Putamen (tissue), 1 donor: ENCODE measurements at regions not wholly inside any gene's neighbourhood (a gene's known extent, or its start where the extent isn't known, plus 50 kb on each side); places are given as distances from the start of the nearest gene placed in this dataset.
"Not testable (repeated sequence)": the region's sequence is repeated elsewhere in the genome, so short reads cannot be mapped to it uniquely, and the experiment has no call there.

Source experiments
- DNase-seq: peaks from one replicate; pipeline ENCODE4 v3.0.0-alpha.2; 2016; ENCODE audit warnings: low spot score

DNA sequence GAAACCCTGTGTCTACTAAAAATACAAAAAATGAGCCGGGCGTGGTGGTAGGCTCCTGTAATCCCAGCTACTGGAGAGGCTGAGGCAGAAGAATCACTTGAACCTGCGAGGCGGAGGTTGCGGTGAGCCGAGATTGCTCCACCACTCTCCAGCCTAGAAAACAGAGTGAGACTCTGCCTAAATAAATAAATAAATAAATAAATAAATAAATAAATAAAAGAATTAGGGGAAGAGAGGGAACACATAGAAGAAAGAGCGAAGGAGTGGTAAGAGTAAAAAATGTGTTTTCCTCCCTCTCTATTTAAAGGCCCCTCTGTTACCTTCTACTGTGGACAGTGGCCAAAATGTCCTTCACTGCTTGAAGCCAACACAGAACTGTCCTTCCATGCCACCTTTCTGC is 103.9 kb upstream of the SOX21 start:
- no peak for DNase-seq

DNA sequence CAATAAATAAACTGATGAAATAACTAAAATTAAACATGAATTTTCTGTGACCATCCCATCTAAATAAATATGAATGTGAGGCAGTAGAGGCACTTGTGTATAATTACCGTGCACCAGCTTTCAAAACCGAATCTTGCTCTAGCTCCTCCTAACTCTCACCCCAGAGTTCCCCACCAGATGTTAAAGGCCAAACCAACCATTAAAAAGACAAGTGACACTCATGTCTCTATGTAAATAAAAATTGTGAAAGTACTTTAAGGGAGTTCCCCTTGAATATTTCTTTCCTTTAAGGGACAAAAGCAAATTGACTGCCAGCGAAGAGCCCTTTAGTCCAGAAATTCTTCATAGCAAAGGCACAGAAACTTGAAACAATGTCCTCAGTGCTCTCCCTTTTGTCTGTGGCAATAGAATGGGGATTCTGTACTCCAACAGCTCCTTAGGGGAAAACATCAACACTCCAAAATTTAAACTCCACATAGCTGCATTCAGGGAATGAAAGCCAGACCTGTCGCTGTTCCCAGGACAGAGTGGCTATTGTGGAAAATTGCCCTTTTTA is 101.7 kb upstream of the SOX21 start:
- no peak for DNase-seq

DNA sequence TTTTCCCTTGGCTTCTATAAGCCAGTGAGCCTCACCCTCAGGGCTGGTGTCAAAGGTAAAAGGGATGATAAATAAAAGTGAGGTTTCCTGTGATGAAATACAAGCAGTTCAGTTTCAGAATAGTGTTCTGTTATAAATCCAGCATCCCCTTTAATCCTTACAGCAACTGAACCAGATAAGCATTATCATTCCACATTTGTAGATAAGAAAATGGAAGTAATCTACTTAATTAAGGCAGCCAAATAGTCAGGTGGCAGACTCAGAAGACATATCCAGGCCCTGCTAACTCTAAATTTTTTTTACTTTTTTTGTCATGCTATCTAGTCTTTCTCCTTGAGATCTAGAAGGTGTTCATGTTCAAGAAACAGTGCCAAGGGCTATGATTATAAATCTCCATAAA is 99.4 kb upstream of the SOX21 start:
- DNase-seq = no peak

DNA sequence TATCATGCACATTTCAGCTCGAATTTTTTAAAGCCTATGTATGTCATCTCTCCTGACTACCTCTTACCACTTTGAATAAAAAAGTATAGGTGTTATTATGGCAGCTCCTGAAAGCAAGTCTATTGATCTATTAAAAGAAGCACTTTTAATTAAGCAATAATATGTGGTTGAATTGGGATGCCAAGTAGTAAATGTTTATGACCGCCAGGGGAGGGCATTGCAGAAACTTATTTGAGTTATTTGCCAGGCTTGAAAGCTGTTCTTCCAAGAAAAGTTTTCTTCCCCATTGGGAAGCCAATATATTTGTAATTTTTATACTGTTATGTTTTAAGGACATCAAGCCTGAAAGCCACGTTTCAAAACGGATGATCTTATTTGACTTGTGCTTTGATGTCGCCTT is 88.1 kb upstream of the SOX21 start:
- no peak for DNase-seq

- no peak for DNase-seq
These were observed 87.0 kb upstream of the SOX21 start for GRCh38 chr13:94799299-94799698.

GRCh38 chr13:94798738-94799137 is 86.4 kb upstream of the SOX21 start:
- DNase-seq = no peak

DNA sequence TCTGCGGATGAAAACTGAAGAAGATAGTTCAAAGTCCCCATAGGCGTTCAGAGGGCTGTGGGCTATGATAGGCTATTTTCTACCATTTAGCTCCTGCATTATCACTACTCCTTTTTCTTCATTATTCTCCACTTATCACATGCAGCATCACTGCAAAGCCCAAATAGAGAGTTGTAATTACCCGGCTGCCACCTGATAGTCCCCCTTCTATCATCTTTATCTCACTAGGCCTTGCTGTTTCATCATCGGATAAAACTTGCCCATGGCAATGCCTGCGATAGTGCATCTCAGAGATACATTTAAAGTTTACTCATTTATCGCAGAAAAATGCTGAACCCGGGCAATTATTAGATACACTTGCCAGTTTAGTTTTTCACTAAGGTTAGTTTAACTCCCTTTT is 82.9 kb upstream of the SOX21 start:
- DNase-seq = no peak

GRCh38 chr13:94786246-94786645 is 73.9 kb upstream of the SOX21 start:
- not testable (repeated sequence) for DNase-seq

GRCh38 chr13:94784066-94784465 is 71.7 kb upstream of the SOX21 start:
- no peak for DNase-seq

DNA sequence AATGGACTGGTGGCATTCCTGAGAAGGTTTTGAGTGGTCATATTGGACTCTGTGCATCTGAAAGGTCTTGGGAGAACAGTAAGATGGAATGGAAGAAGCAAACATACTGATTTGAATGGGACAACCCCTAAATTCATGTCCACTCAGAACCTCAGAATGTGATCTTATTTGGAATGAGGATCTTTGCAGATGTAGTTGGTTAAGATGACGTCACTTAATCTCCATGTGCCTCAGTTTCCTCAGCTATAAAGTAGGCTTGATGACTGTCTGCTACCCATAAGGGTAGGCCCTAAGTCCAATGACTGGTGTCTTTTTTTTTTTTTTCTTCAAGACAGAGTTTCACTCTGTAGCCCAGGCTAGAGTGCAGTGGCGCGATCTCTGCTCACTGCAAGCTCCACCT is 71.1 kb upstream of the SOX21 start:
- DNase-seq = no peak

- DNase-seq = no peak
These were observed 68.1 kb upstream of the SOX21 start for GRCh38 chr13:94780421-94780820.

GRCh38 chr13:94778986-94779385 is 66.6 kb upstream of the SOX21 start:
- no peak for DNase-seq

- no peak for DNase-seq
These were observed 66.2 kb upstream of the SOX21 start for GRCh38 chr13:94778585-94778984.

GRCh38 chr13:94776956-94777355 is 64.6 kb upstream of the SOX21 start:
- DNase-seq = no peak

GRCh38 chr13:94776300-94776699 is 64.0 kb upstream of the SOX21 start:
- DNase-seq = no peak

DNA sequence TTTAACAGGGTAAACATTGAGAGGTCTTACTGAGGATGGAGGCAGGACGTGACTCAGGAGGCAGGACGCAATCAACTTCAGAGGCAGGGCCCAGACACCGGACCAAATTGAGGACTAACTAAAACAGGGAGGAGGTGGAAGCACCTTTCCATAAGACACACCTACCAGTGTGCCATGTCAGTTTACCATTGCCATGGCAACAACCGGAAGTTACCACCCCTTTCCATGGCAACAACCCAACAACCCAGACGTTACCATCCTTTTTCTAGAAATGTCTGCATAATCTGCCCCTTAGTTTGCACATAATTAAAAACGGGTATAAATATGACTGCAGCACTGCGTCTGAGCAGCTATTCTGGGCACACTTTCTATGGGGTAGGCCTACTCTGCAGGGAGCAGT is 53.5 kb upstream of the SOX21 start:
- DNase-seq = no peak

DNA sequence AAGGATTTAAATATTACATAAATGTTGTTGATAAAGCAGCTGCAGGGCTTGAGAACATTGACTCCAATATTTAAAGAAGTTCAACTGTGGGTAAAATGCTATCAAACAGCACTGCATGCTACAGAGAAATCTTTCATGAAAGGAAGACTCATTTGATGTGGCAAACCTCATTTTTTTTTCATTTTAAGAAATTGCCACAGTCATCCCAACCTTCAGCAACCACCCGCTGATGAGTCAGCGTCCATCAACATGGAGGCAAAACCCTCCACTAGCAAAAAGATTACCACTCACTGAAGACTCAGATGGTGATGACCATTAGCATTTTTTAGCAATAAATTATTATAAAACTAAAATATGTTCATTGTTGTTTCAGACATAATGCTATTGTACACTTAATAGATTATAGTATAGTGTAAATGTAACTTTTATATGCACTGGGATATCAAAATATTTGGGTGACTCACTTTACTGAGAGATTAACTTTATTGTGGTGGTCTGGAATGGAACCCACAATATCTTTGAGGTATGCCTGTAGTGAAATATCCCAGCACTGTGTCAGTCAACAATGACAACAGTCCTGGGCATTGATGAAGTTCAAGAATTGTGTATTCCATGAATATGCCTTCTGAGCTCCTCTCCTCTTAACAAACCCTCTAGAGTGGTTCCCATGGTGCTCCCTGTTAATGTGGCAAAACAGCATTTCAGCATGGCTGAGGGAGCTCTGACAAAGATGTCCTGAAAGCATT is 52.4 kb upstream of the SOX21 start:
- no peak for DNase-seq
